ENCODE measurements at regions not wholly inside any gene's neighbourhood (a gene's known extent, or its start where the extent isn't known, plus 50 kb on each side); places are given as distances from the start of the nearest gene placed in this dataset.
A peak's percentile ranks its signal among the peaks of the same experiment; 100 is the strongest.

DNA sequence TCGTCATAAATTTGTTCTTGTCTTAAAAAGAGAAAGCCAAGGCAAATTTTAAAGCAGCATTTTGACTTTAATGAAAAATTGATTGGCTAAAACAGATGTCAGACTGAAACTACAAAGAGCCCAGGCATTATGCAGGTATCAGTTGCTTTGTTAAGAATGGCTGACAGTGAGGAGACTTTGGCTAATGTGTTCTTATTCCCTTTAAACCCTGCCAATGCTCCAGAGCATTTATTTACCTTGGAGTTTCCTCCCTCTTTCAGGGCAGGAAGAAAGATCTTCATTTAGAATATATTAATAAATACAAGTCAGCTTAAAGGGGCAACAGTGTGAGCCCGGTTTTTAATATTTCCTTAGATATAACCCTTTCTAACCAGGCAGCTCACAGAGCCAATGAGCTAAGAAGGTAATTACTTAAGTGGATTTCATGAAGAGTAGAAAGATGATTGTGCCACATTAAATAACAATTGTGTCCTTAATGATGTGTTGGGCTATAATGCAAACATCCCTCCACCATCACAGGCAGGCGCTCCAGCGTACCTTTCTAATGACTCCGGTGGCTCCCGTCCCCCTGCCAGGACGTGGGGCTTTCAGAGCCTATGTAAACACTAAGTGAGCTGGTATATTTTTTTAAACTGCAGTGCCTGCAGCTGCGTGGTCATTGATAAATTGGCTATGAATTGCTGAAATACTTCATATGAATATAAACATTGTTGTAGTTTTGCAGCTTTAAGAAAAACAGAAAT, 349.4 kb upstream of the POU3F3 start:
- no peaks in the 10 kb centered on the region for H3K36me3 ChIP-seq (ENCODE audit: insufficient read depth, insufficient read length, low read length)
- H3K9ac ChIP-seq (ENCODE audit: insufficient read length, low read depth): no peak overlapping the region
- H3K4me1 ChIP-seq (ENCODE audit: insufficient read depth, insufficient read length): no peaks in the 10 kb centered on the region
- H3K27me3 ChIP-seq (ENCODE audit: insufficient read depth, insufficient read length): no peaks in the 10 kb centered on the region
- no peak overlapping the region for H3K4me3 ChIP-seq (ENCODE audit: insufficient read length, low read depth)
- no peaks in the 10 kb centered on the region for H3K9me3 ChIP-seq (ENCODE audit: insufficient read depth, low read length)
- DNase-seq (ENCODE audit: low read depth, low spot score): no peak
- TF ChIP-seq YY1 (IDR thresholded peaks at IDR 0.05; ENCODE audit: insufficient read depth, insufficient read length): no peak
- TF ChIP-seq SUZ12 (IDR thresholded peaks at IDR 0.05; ENCODE audit: extremely low read depth, insufficient read depth, insufficient read length): no peak
- no peak for TF ChIP-seq ZNF274 (IDR thresholded peaks at IDR 0.05; ENCODE audit: low read depth, low read length)

DNA sequence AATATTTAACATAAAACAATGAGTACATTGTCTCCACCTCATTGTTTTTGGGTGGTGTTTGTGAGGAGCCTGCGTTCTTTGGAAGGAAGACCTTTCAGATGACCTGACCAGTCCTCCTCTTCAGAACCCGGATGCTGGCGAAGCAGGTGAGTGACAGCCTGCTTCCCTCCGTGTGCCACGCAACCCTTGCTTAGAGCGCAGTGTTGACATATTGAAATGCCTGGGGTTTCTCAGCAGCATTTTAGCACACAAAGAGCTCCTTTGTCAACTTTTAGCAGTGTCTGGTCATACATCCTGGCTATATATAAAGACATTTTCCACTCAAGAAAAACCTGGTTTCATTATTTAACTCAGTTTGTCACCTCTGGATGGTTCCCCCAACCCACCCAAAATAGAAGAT, 335.7 kb upstream of the POU3F3 start:
- H3K4me1 ChIP-seq (ENCODE audit: insufficient read depth, insufficient read length): no peaks in the 10 kb centered on the region
- H3K36me3 ChIP-seq (ENCODE audit: insufficient read depth, insufficient read length, low read length): no peaks in the 10 kb centered on the region
- H3K4me3 ChIP-seq (ENCODE audit: insufficient read length, low read depth): no peak overlapping the region
- H3K9ac ChIP-seq (ENCODE audit: insufficient read length, low read depth): no peak overlapping the region
- H3K27me3 ChIP-seq (ENCODE audit: insufficient read depth, insufficient read length): no peaks in the 10 kb centered on the region
- 0 out of 2 replicates have a peak, but pooled peaks cover 3% of the 10 kb centered on the region for H3K9me3 ChIP-seq (ENCODE audit: insufficient read depth, low read length)
- no peak for TF ChIP-seq SUZ12 (IDR thresholded peaks at IDR 0.05; ENCODE audit: extremely low read depth, insufficient read depth, insufficient read length)
- TF ChIP-seq ZNF274 (IDR thresholded peaks at IDR 0.05; ENCODE audit: low read depth, low read length): no peak
- no peak for TF ChIP-seq YY1 (IDR thresholded peaks at IDR 0.05; ENCODE audit: insufficient read depth, insufficient read length)
- DNase-seq (ENCODE audit: low read depth, low spot score): no peak

DNA sequence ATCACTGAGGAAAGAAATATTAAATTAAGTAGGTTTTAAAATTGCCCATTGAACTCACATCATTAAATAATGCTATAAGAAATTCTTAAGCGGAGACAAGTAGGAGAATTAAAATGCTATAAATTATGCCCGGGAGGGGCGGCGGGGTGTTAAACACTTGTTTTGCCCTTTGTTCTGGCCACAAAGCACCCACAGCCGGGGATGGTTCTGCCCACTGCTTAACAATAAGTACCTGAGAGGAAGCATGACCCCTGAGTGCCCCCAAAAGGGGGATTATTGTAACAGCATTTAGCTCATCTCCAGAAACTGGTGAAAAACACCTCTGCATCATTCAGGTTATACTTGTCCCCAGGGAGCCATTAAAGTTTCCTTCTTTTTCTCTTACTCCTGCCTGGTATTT, 332.7 kb upstream of the POU3F3 start:
- Histone ChIP-seq H3K9ac (ENCODE audit: insufficient read length, low read depth) (no peak overlapping the region), H3K9me3 (ENCODE audit: insufficient read depth, low read length) (0 out of 2 replicates have a peak, but pooled peaks cover 3% of the 10 kb centered on the region)

DNA sequence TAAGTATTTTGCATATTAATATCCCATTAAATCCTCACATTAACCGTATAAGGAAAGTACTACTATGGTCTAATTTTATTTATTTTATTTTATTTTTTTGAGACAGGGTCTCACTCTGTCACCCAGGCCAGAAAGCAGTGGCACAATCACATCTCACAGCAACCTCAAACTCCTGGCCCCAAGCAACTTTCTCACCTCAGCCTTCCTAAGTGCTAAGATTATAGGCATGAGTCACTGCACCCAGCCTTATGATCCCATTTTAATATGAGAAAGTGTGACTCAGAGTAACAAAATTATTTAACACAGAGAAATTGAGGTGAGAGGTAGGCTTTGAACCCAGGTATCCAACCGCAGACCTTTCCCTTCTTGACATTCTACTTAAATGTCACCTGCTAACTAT, 330.0 kb upstream of the POU3F3 start:
- H3K4me3 ChIP-seq (ENCODE audit: insufficient read length, low read depth): no peak overlapping the region
- no peak for TF ChIP-seq SUZ12 (IDR thresholded peaks at IDR 0.05; ENCODE audit: extremely low read depth, insufficient read depth, insufficient read length)
- TF ChIP-seq YY1 (IDR thresholded peaks at IDR 0.05; ENCODE audit: insufficient read depth, insufficient read length): no peak
- TF ChIP-seq ZNF274 (IDR thresholded peaks at IDR 0.05; ENCODE audit: low read depth, low read length): no peak
- 0 out of 2 replicates have a peak, but pooled peaks cover 3% of the 10 kb centered on the region for H3K9me3 ChIP-seq (ENCODE audit: insufficient read depth, low read length)
- H3K36me3 ChIP-seq (ENCODE audit: insufficient read depth, insufficient read length, low read length): no peaks in the 10 kb centered on the region
- DNase-seq (ENCODE audit: low read depth, low spot score): no peak
- H3K27me3 ChIP-seq (ENCODE audit: insufficient read depth, insufficient read length): no peaks in the 10 kb centered on the region
- H3K9ac ChIP-seq (ENCODE audit: insufficient read length, low read depth): no peak overlapping the region
- no peaks in the 10 kb centered on the region for H3K4me1 ChIP-seq (ENCODE audit: insufficient read depth, insufficient read length)

More for the DNA sequence above, 332.7 kb upstream of the POU3F3 start:
- no peaks in the 10 kb centered on the region for H3K4me1 ChIP-seq (ENCODE audit: insufficient read depth, insufficient read length)
- DNase-seq (ENCODE audit: low read depth, low spot score): peak; percentile 56
- H3K36me3 ChIP-seq (ENCODE audit: insufficient read depth, insufficient read length, low read length): no peaks in the 10 kb centered on the region
- H3K27me3 ChIP-seq (ENCODE audit: insufficient read depth, insufficient read length): no peaks in the 10 kb centered on the region
- no peak overlapping the region for H3K4me3 ChIP-seq (ENCODE audit: insufficient read length, low read depth)
- TF ChIP-seq YY1 (IDR thresholded peaks at IDR 0.05; ENCODE audit: insufficient read depth, insufficient read length) (no peak), SUZ12 (IDR thresholded peaks at IDR 0.05; ENCODE audit: extremely low read depth, insufficient read depth, insufficient read length) (no peak), ZNF274 (IDR thresholded peaks at IDR 0.05; ENCODE audit: low read depth, low read length) (no peak)

DNA sequence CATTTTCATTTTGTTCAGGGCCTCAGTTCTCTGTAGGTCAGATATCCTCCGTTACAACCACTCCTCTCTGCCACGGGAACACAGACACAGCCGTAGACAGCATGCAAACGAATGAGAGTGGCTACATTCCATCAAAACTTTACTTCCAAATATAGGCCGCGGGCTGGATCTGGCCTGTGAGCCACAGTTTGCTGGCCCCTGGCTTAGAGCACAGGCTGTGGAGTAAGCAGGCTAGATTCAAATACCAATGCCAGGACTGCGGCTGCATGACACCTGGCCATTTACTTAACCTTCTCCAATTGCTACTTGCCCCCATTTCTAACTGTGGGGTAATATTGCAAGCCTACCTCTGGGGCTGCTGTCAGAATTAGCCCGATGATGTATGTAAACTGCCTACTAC, 325.8 kb upstream of the POU3F3 start:
- H3K9me3 ChIP-seq (ENCODE audit: insufficient read depth, low read length): no peaks in the 10 kb centered on the region
- no peaks in the 10 kb centered on the region for H3K27me3 ChIP-seq (ENCODE audit: insufficient read depth, insufficient read length)
- TF ChIP-seq YY1 (IDR thresholded peaks at IDR 0.05; ENCODE audit: insufficient read depth, insufficient read length): no peak
- TF ChIP-seq SUZ12 (IDR thresholded peaks at IDR 0.05; ENCODE audit: extremely low read depth, insufficient read depth, insufficient read length): no peak
- TF ChIP-seq ZNF274 (IDR thresholded peaks at IDR 0.05; ENCODE audit: low read depth, low read length): no peak
- H3K9ac ChIP-seq (ENCODE audit: insufficient read length, low read depth): no peak overlapping the region
- H3K4me3 ChIP-seq (ENCODE audit: insufficient read length, low read depth): no peak overlapping the region
- H3K36me3 ChIP-seq (ENCODE audit: insufficient read depth, insufficient read length, low read length): no peaks in the 10 kb centered on the region
- H3K4me1 ChIP-seq (ENCODE audit: insufficient read depth, insufficient read length): no peaks in the 10 kb centered on the region
- no peak for DNase-seq (ENCODE audit: low read depth, low spot score)

DNA sequence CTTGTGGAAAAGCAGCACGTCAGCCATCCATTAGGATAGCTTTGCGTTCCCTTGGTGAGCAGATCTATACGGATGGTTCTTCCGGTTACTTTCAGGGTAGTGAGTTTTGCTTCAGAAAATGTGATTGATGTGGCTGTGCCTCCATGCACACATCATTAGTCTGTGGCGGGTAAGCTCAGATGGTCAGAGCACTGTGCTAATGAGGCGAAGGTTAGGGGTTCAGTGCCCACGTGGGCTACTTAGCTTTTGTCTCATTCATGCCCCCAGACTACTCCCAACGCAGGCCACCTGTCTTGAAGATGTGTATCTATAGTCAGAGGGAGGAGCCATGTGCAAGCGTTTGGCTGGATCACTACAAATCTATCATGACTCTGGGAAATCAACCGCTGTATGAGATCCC, 322.8 kb upstream of the POU3F3 start:
- TF ChIP-seq SUZ12 (IDR thresholded peaks at IDR 0.05; ENCODE audit: extremely low read depth, insufficient read depth, insufficient read length) (no peak), ZNF274 (IDR thresholded peaks at IDR 0.05; ENCODE audit: low read depth, low read length) (no peak), YY1 (IDR thresholded peaks at IDR 0.05; ENCODE audit: insufficient read depth, insufficient read length) (no peak)
- DNase-seq (ENCODE audit: low read depth, low spot score): no peak
- no peaks in the 10 kb centered on the region for H3K36me3 ChIP-seq (ENCODE audit: insufficient read depth, insufficient read length, low read length)
- no peaks in the 10 kb centered on the region for H3K4me1 ChIP-seq (ENCODE audit: insufficient read depth, insufficient read length)
- H3K27me3 ChIP-seq (ENCODE audit: insufficient read depth, insufficient read length): no peaks in the 10 kb centered on the region
- H3K4me3 ChIP-seq (ENCODE audit: insufficient read length, low read depth): no peak overlapping the region
- H3K9ac ChIP-seq (ENCODE audit: insufficient read length, low read depth): no peak overlapping the region
- H3K9me3 ChIP-seq (ENCODE audit: insufficient read depth, low read length): no peaks in the 10 kb centered on the region

DNA sequence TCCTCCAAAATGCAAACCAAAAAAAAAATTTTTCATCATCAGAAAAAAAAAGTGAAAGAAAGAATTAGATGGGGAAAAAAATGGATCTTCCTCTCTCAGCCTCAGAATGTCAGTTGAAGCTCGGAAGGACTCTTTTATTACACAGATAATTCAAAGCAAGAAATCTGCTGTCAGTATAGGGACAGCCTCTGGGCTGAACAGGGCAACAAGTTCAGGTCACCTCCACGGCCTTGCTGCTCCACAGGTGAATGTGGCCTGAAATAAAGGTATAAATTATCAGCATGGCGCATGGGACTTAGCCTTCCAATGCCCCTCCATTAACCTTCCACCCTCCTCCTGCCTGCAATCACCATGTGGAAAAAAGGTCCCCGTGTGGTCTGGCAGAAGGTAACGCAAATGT, 316.8 kb upstream of the POU3F3 start:
- Histone ChIP-seq H3K9ac (ENCODE audit: insufficient read length, low read depth) (no peak overlapping the region), H3K36me3 (ENCODE audit: insufficient read depth, insufficient read length, low read length) (no peaks in the 10 kb centered on the region), H3K4me3 (ENCODE audit: insufficient read length, low read depth) (no peak overlapping the region), H3K4me1 (ENCODE audit: insufficient read depth, insufficient read length) (no peaks in the 10 kb centered on the region), H3K27me3 (ENCODE audit: insufficient read depth, insufficient read length) (no peaks in the 10 kb centered on the region), H3K9me3 (ENCODE audit: insufficient read depth, low read length) (no peaks in the 10 kb centered on the region)
- TF ChIP-seq SUZ12 (IDR thresholded peaks at IDR 0.05; ENCODE audit: extremely low read depth, insufficient read depth, insufficient read length) (no peak), ZNF274 (IDR thresholded peaks at IDR 0.05; ENCODE audit: low read depth, low read length) (no peak), YY1 (IDR thresholded peaks at IDR 0.05; ENCODE audit: insufficient read depth, insufficient read length) (no peak)
- no peak for DNase-seq (ENCODE audit: low read depth, low spot score)
